ENCODE measurements at regions not wholly inside any gene's neighbourhood (a gene's known extent, or its start where the extent isn't known, plus 50 kb on each side); places are given as distances from the start of the nearest gene placed in this dataset.

DNA sequence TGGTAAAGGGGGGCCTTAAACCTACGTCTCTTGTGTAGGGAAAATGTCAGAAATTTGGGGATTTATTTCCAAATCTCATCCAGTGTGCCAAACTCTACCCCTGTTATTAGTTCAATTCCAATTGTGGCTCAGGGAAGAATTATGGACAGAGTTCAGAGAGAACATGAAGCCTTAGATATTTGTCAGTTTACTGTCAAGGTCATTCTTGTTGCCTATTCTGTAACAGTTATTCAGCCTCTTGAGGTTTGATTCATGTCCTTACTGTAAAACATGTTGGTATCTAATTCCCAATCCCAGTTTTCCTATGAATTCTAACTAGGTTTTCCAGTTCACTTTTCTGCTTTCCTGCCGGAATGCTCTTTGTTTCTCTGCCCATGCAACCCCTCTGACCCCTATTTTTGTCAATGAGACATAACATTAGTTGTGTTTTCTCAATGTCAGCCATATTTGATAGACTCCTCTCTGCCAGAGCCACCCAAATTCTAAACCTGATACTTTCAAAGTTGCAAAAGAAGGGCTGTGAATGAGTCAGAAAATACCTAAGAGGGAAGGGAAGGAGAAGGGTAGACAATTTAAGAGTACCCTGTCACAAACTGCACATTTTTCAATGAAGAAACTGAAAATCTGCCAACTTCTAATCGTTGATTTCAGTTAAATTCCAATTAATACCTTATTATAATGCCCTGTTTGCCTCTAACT is 52.4 kb downstream of the ATOSA start:
- CTCF ChIA-PET: interaction anchor here (0.9 kb wide), 1 partner anchor 25 kb away, joined by 3 read pairs; no protein-coding TSS in a partner anchor
- DNase-seq: no peak
- peaks cover 6% of the 10 kb centered on the region for H3K36me3 Mint-ChIP-seq (ENCODE audit: low read depth)
- H3K9me3 Mint-ChIP-seq: no peaks in the 10 kb centered on the region
- no peaks in the 10 kb centered on the region for H3K27me3 Mint-ChIP-seq (ENCODE audit: low read depth)
- H3K27ac Mint-ChIP-seq: no peak overlapping the region
- intact Hi-C loops (cut with micrococcal nuclease): no loop called here
- H3K4me1 Mint-ChIP-seq (ENCODE audit: low read depth): peaks cover 11% of the 10 kb centered on the region
- no peak overlapping the region for H3K4me3 Mint-ChIP-seq

GRCh38 chr15:52624262-52624661 is 54.9 kb downstream of the ATOSA start:
- Mint-ChIP-seq H3K27me3 (ENCODE audit: low read depth) (no peaks in the 10 kb centered on the region), H3K4me1 (ENCODE audit: low read depth) (peaks cover 12% of the 10 kb centered on the region), H3K4me3 (no peak overlapping the region), H3K9me3 (no peaks in the 10 kb centered on the region), H3K36me3 (ENCODE audit: low read depth) (peaks cover 10% of the 10 kb centered on the region), H3K27ac (no peak overlapping the region)
- intact Hi-C loops (cut with micrococcal nuclease): no loop called here
- no peak for DNase-seq
- CTCF ChIA-PET: interaction anchor here (0.6 kb wide), 1 partner anchor 367 kb away, joined by 4 read pairs; no protein-coding TSS in a partner anchor

- CTCF ChIA-PET: no interaction called here
- DNase-seq: no peak
- Mint-ChIP-seq H3K4me1 (ENCODE audit: low read depth) (peaks cover 10% of the 10 kb centered on the region), H3K4me3 (no peak overlapping the region), H3K9me3 (no peaks in the 10 kb centered on the region), H3K36me3 (ENCODE audit: low read depth) (peaks cover 10% of the 10 kb centered on the region), H3K27me3 (ENCODE audit: low read depth) (no peaks in the 10 kb centered on the region), H3K27ac (no peak overlapping the region)
- intact Hi-C loops (cut with micrococcal nuclease): no loop called here
Observed at GRCh38 chr15:52622791-52623190, 54.0 kb upstream of the ARPP19 start.

DNA sequence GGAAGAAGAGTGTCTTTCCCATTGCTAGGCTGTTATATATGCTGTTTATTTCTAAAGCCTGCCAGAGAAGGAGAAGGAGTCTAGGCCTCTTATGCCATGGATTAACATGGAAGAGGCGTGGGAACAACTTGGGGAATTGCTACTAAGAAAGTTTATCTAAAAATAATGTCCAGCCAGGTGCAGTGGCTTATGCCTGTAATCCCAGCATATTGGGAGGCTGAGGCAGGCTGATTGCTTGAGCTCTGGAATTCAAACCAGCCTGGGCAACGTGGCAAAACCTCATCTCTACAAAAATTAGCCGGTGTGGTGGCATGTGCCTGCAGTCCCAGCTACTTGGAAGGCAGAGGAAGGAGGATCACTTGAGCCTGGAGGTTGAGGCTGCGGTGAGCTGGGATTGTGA is 51.7 kb upstream of the ARPP19 start:
- peaks cover 4% of the 10 kb centered on the region for H3K4me1 Mint-ChIP-seq (ENCODE audit: low read depth)
- no peak overlapping the region for H3K4me3 Mint-ChIP-seq
- CTCF ChIA-PET: no interaction called here
- no peaks in the 10 kb centered on the region for H3K9me3 Mint-ChIP-seq
- H3K27ac Mint-ChIP-seq: no peak overlapping the region
- intact Hi-C loops (cut with micrococcal nuclease): no loop called here
- no peak for DNase-seq
- peaks cover 9% of the 10 kb centered on the region for H3K36me3 Mint-ChIP-seq (ENCODE audit: low read depth)
- no peaks in the 10 kb centered on the region for H3K27me3 Mint-ChIP-seq (ENCODE audit: low read depth)
